RKO (cell line): ENCODE measurements at regions not wholly inside any gene's neighbourhood (a gene's known extent, or its start where the extent isn't known, plus 50 kb on each side); places are given as distances from the start of the nearest gene placed in this dataset.

Experiments
- DNase-seq: peaks from one replicate; pipeline ENCODE4 v3.0.0-alpha.2; 2016; ENCODE audit warnings: low spot score

DNA sequence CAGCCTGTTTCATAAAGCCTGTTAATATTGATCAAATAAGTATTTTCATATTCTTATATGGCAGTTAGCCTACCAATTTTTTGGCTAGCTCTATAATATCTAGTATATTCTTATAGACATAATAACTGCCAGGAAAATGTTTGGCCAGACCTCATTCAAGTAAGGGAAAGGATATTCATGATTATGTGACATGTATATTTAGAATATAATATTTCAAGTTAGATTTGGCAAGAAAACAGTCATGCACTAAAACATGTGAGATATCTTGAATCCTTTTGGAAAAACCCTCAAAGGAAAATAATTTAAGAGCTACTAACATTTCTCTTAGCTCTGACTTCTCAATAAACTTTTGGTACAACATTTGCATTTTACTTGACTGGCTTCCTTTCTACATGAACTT, 694.1 kb downstream of the PLCL1 start:
- DNase-seq, result no peak

DNA sequence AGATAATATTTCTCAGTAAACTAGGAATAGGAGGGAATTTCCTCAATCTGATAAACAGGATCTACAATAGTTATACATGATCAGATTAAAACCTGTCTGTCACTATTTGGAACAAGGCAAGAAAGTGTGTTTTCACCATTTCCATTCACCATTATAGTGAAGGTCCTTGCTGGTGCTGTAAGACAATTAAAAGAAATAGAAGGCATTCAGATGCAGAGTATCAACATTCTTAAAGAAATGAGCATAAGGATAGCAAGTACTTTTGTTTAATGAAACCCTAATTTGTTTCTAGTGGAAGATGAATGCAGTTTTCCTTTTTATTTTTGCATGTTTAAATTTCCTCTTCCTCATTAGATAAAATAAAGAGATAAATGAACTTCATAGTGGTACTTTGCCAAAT, 693.7 kb downstream of the PLCL1 start:
- no peak for DNase-seq

DNA sequence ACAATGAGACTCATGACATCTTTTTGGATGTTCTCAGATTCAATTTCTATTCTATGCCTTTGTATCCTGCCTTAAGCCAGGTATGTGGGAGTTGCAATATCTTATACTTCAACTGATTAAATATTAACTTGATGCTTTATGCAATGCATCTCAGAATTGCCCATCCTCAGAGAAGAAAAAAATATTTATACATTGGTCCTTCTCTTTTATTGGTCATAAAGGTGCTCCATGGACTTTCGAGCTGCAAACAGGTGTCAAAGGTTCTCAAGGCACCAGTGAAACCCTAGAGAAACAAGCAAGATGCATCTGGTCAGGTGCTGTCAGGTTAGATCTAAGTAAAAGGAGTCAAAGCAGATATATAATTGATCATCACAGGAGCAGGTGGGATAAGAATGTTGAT, 690.5 kb downstream of the PLCL1 start:
- DNase-seq, result no peak

DNA sequence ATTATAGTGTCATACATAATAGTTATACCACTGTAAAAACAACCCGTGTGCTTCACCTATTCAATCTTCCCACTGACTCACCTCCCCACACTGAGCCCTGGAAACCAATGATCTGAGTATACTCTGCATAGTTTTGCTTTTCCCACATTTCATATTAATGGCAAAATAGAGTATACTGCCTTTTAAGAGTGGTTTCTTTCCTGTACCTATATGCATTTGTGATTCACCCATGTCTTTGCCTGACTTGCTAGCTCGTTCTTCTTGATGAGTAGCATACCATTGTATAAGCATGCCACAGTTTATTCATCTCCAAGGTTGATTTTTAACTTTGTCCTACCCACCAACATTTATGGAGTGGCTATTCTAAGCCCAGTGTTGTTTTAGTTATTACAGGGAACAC, 686.4 kb downstream of the PLCL1 start:
- no peak for DNase-seq

DNA sequence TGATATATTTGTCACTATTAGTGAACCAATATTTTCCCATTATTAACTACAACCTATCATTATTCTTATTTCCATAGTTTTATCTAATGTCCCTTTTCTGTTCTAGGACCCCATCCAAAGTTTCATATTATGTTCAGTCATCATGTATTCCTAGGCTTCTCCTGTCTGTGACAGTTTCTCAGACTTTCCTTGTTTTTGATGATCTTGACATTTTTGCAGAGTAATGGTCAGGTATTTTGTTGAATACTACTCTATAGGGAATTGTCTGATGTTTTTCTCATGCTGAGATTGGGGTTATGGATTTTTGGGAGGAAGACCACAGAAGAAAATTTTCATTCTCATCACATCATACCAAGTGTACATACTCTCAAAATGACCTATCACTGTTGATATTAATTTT, 684.6 kb downstream of the PLCL1 start:
- no peak for DNase-seq

DNA sequence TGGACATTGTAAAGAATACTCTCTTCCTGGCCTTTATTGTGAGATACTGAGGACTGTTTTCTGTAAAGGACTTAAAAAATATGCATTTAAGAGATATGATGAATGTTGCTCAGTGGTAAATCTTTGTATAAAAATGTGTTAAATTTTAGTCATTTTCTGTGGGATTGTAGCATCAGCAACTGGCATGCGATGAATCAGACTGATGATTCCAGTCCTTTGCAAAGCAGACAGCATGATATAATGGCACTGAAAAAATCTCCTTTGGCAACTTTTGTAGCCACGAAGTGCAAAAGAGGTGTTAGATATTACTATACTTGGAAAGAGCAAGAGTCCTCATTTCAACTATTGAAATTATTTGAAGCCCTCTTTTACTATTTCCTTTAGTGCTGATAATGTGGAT, 678.7 kb downstream of the PLCL1 start:
- DNase-seq, result no peak

DNA sequence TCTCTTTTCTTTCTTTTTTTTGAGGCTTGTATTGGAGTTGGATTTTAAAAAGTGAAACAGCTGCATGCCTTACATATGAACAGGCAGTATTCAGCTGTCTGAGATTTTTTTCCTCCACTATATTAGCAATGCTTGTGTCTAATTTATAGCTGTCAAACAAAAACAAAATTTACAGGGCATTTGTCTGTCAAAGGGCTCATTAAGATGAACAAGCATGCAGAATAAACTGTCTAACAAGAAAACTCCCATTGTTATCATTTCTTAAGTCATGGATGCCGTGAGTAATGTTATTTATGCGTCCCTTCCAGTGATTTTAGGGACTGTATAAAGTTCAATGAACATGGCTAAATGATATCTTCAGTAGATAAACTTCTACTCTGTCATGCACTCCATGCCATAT, 674.7 kb downstream of the PLCL1 start:
- no peak for DNase-seq

DNA sequence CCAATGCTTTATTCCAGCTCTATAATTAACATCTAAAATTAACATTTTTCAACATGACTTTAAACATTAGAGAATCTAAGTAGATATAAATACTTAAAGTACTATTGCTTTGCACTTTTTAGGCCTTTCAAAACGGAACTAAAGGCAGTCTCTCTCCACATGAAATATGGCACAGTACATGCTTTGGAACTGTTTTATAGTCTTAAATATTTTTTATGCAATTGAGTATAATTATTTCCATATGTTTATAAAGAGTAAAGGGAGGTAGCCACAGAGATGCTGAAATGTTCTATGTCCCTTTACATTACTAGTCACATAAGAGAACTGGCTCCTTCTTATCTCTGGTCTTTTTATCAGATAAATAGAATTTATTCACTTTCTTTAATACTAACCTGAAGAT, 674.0 kb downstream of the PLCL1 start:
- DNase-seq, result no peak

DNA sequence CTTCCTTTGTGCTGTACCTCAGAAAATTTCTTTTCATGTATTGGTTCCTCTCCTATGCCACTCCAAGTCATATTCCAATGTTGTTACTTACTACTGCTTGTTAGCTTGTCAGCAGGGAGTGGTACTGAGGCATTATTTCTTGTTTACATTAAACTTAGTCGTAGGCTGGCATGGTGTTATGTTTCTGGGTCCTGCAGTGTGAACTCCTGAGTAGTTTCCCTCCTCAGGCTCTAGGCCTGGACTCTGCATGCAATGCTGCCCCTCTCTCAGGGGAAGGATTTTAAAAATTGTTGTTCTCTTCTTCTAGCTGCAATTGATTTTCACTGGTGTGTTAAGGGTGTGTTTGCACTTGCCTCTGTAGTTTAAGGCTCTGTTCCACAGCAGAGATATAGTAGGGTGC, 671.6 kb downstream of the PLCL1 start:
- DNase-seq, result no peak

DNA sequence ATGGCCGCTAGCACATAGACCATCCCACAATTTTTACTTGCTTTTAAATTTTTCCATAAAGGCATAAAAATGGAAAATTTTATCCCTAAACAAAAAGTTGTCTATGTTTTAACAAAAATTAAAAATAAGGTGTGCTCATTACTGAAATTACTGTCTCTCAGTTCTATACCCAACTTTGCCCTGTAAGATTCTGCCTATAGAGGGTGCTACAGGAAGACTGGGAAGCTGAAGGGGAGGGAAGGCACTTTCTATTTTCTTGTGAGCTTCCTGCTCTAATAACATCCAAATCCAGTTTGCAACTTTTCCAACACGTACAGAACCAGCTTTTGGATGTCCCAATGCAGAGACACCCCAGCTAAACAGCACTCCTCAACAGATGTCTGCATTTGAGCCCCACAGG, 666.9 kb downstream of the PLCL1 start:
- DNase-seq, result no peak

DNA sequence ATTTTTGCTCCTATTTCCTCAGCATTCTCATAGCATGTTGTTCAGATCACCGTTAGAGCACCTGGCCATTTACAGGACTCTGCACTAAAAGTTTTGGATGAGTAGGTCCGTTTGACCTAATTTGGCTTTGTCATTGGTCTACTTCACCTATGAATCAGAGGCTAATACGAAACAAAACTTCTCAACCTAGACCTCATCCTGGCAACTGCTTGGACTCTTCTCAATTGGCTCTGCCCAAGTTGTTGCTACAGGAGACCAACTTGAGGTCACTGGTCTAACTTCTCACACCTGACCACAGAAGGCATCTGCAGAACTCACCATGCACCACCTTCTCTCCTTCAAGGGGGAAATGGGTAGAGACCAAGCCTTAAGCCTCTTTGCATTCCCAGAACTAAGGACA, 663.7 kb downstream of the PLCL1 start:
- DNase-seq, result no peak

DNA sequence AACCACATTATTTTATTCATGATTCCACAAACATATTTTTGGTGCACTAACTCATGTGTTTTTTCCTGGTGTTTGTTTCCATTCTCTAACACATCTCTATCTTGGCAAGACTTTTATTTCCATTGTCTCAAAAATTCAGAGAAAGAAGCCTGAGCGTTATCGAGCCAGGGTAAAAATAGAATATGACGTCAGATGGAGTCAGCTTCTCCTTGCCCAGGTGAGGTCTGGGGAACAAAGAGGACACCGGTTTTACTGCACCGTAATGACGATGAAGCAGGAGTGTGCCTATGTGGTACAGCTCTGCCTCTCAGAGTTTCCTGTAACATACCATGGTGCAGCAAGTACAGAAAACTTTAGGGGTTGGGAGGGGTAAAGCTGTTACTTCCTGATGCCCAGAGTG, 661.6 kb downstream of the PLCL1 start:
- no peak for DNase-seq

DNA sequence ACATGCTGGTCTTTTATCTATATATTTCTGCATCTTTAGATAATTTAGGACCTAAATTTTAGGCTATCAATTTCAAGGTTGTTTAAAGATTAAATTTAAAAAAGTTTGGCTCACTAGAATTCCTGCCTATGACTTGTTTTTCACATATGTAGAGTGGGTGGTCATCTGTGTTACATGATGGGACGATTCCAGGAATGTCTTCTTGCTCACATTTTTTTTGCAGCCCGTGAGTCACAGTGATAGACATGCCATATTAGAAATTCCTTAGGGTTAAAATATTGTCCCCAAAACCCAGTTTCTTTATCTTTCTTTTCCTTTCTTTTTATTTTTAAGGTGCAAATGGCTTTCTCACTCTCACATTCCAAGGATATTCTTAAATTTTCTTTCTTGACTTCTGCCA, 652.0 kb downstream of the PLCL1 start:
- DNase-seq, result no peak

DNA sequence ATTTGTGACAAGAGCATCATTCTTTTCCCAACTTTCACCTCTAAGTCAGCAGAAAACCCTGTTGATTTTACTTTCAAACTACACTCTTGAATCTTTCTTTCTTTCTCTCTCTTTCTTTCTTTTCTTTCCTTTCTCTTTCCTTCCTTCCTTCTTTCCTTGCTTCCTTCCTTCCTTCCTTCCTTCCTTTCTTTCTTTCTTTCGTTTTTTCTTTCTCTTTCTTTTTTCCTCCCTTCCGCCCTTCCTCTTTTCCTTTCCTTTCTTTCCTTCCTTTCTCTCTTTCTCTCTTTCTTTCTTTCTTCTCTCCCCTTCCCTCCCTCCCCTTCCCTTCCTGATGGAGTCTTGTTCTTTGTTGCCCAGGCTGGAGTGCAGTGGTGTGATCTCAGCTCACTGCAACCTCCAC, 649.5 kb downstream of the PLCL1 start:
- DNase-seq, result no peak

DNA sequence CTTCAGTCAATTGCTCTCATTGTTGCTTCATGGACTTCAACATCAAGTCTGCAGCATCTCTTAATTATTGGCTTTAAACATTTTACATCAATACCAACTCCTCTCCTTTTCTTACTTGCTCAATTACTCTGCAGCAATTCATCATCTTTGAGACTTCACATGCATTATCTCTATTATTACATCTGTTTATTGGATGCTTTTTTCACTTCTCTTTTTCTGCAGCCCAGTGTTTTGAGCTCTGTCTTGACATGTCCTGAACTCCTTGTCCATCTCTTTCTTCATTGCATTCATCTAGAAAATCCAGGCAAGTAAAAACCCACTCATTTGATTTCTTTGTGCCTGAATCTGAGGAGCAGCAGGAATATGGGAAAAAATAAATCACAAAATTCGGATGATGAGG, 647.9 kb downstream of the PLCL1 start:
- DNase-seq, result no peak

DNA sequence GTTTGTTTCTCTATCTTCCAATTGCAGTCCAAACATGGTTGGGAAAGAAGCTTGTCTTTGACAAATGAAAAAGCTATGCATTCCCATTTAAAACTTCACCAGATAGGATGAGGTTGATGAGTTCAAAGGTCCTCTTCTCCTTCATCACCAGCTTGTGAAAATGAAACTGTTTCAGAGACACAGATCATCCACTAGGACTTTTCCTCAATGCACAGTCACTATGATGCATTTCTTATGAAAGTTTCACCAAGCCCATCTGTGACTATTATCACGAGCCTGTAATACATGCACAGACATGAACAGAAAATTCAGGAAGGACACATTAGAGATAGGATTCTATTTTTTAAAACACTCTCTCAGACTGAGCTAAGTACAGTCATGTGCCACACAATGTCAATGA, 644.4 kb downstream of the PLCL1 start:
- DNase-seq, result no peak

DNA sequence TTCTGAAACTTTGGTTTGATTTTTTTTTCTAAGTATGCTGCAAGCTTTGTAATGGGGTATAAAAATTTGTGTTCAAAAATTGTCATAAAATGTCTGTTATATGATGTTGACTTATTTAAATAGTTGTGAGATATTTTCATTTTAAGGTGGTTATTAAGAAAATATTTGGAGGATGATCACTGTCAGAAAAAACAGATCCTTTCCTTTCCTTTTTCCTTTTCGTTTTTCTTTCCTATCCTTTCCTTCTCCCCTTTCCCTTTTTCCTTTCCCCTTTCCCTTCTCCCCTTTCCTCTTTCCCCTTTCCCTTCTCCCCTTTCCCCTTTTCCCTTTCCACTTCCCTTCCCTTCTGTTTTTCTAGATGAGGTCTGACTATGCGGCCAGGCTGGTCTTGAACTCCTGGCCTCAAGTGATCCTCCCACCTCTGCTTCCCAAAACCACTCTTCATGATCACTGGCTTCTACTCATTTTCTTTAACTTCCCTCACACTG, 640.5 kb downstream of the PLCL1 start:
- DNase-seq, result no peak

DNA sequence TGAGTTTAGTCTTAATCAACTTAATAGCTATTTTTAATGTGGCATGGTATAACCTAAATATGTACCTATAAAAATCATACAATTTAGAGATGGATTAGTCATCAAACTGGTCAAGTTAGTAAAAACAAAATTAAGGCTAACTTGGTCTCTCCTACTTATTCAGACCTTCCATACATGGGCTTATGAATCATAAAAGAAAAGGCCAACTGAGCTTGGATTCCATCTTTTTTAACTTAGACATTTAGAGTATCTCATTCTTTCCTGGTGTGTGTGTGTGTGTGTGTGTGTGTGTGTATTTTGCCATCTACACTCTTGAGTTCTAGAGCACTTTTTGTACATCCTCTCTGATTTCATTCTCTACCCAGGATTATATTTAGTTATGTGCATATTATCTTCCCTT, 637.5 kb downstream of the PLCL1 start:
- no peak for DNase-seq

DNA sequence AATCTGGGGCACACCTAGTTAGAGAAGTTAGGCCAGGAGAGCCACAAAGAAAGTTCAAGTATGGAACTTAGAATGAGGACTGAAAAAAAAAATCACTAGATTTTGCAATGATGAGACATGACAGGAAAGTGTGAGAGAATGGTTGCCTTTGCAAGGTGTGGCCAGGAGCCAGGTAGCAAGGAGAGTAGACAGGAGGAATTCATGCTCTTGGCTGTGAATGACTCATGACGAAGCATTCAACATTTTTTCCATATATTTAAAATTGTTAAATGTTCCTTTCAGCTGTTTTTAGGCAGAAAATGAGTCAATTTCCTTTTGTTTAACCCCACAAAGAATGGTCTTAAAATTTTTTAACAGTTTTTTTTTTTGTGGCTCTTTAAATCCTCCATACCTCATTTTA, 636.9 kb downstream of the PLCL1 start:
- no peak for DNase-seq

DNA sequence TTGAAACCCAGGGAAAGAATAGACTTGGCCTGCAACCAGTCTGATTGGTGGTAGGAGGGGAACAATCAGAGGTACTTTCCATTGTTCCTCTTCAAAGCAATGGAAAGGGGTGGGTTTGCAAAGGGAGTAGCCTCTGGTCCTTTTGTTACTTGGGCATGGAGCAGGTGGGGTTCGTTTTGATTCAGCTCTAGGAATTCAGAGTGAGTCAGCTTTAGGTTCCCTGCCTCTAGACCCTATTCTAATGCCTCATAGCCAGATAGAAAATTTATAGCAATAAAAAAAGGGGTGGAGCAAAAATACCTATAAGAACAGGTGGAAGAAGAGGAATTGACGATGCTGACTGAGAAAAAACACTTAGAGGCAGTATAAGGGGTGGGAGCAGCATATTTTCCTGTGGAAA, 636.4 kb downstream of the PLCL1 start:
- DNase-seq, result no peak

DNA sequence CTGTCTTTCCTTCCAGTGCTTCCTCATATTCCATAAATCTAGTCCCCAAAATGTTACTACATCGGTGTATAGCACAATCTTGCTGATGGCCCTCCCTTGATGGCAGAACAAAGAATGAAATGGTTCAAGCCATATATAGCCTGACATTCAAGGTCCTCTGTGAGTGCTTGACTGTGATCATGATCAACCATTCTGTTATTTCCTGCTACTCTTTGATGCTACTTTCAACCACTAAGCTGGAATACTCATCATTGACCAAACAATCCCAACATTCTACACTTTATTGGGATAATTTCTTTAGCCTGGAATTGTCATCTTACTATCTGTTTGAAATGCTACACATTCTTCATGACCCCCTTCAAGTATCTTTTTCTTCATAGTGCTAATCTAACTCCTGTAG, 633.9 kb downstream of the PLCL1 start:
- DNase-seq, result no peak

DNA sequence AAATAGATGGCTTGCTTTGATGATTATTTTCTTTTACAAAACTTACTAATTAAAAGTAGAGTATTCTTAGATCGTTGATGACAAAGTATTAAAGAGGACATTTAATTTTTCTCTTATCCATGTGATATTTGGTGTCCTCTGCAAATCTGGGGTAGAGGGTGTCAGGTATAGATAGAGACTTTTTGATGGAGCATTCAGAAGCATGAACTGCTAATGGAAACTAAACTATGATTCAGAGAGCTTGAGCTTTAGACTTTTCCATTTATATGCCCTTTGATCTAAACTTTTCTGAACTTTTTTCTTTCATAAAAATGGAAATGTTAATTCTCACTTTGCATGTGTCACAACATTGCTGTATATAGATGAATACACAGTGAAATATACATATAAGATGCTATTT, 619.7 kb downstream of the PLCL1 start:
- no peak for DNase-seq

DNA sequence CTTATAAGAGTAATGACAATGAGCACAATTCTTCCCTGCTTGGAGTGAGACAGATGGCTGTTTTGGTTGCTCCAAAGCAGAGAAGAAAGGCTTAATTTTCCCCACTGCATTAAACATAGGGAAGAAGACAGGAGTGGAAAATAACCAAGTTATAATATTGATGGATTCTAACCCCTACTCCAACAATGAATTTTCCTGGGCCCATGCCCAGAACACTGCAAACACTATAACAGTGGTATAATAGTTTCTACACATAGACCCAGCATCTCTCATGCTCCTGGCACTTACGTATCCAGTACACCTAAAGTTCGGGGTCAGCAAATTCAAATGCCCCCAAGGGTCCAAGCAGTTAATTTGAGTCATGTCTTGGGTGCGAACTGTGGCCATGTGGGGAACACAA, 613.4 kb downstream of the PLCL1 start:
- DNase-seq, result no peak

DNA sequence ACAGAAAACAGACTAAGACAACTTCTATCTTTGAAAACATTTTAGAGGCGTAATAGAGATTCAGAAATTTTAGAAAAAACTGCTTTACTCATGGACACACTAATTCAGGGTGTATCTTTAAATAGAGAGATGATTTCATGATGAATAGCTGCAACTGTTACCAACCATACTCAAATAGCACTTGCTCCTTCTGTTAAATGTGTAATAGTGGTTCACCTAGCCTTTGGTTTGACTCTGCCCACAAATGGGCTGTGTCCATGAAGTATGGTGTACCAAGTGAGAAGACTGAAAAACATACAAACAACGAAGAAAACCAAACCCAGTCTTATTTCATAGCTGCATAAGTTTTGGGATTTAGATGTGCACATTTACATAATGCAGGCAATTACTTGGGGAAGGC, 610.6 kb downstream of the PLCL1 start:
- DNase-seq, result no peak

DNA sequence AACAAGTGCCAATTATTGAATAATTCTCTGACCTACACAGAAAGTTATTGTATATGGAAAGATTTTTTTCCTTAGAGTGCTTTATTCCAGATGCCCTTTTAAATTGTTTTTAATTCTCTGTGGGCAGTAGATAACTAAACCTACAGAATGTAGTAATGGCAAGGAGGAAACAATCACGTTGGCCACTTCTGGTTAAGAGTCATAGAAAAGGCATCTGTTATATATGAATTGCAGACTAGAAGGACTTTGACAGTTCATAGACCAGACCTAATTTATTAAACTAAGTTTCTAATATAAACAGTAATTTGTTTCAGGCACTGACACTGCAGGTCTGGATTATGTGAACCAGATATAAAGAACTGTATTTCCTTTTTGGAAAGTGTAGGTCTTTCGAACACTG, 607.5 kb downstream of the PLCL1 start:
- no peak for DNase-seq
